Activated T-cell treated with anti-CD3 and anti-CD28 coated beads, Interleukin-2, amount 50 U/mL, for 48 hours (primary cell): ENCODE measurements at regions not wholly inside any gene's neighbourhood (a gene's known extent, or its start where the extent isn't known, plus 50 kb on each side); places are given as distances from the start of the nearest gene placed in this dataset.
A peak's percentile ranks its signal among the peaks of the same experiment; 100 is the strongest.

Source experiments
- DNase-seq, 2 experiments: peaks; one replicate each; pipeline ENCODE4 v3.0.0-alpha.2; 2020

GRCh38 chr9:129337336-129338140 lies 159.5 kb upstream of the IER5L start:
- no peak for DNase-seq

- peak; percentile 50 to 55 for DNase-seq
Measured at GRCh38 chr9:129336601-129337331, 158.7 kb upstream of the IER5L start.

GRCh38 chr9:129336130-129336528 lies 158.1 kb upstream of the IER5L start:
- no peak for DNase-seq

- DNase-seq: no peak
Measured at GRCh38 chr9:129335464-129336129, 157.5 kb upstream of the IER5L start.

- DNase-seq: peak; percentile 54 to 66
Measured at GRCh38 chr9:129334105-129334935, 156.3 kb upstream of the IER5L start.

- DNase-seq: no peak
Measured at GRCh38 chr9:129333617-129334104, 155.6 kb upstream of the IER5L start.

GRCh38 chr9:129332581-129332980 lies 154.5 kb upstream of the IER5L start:
- DNase-seq: no peak

GRCh38 chr9:129331772-129332500 lies 153.9 kb upstream of the IER5L start:
- no peak for DNase-seq

GRCh38 chr9:129331493-129331765 lies 153.4 kb upstream of the IER5L start:
- DNase-seq: no peak

GRCh38 chr9:129330711-129331492 lies 152.8 kb upstream of the IER5L start:
- no peak for DNase-seq

- peak; percentile 41 to 50 for DNase-seq
Measured at GRCh38 chr9:129328355-129329042, 150.4 kb upstream of the IER5L start.

GRCh38 chr9:129327552-129328328 lies 149.7 kb upstream of the IER5L start:
- no peak for DNase-seq

- no peak for DNase-seq
Measured at GRCh38 chr9:129326061-129327005, 148.3 kb upstream of the IER5L start.

GRCh38 chr9:129324808-129325502 lies 146.9 kb upstream of the IER5L start:
- DNase-seq: no peak

GRCh38 chr9:129323999-129324553 lies 146.0 kb upstream of the IER5L start:
- DNase-seq: no peak

GRCh38 chr9:129323376-129323998 lies 145.4 kb upstream of the IER5L start:
- no peak for DNase-seq
